ENCODE measurements at regions not wholly inside any gene's neighbourhood (a gene's known extent, or its start where the extent isn't known, plus 50 kb on each side); places are given as distances from the start of the nearest gene placed in this dataset.

DNA sequence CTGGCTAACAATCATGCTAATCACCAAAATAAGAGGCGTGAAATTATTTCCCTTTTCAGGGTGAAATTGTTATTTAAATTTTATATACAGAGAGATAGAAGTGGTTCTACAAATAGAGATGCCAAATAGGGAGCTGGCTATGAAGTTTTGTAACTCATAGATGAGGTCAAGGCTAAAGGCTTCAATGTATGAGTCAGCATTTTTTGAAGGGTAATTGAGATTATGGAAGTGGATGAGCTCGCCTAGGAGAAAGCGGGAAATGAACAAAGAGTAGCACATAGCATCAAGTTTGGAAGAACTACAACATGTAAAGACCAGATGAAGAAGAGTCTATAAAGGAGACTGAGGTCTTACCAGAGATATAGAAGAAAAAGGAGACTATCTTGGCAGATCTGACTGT is 838.1 kb downstream of the DNAJB9 start:
- TF ChIP-seq, protein P1, sequence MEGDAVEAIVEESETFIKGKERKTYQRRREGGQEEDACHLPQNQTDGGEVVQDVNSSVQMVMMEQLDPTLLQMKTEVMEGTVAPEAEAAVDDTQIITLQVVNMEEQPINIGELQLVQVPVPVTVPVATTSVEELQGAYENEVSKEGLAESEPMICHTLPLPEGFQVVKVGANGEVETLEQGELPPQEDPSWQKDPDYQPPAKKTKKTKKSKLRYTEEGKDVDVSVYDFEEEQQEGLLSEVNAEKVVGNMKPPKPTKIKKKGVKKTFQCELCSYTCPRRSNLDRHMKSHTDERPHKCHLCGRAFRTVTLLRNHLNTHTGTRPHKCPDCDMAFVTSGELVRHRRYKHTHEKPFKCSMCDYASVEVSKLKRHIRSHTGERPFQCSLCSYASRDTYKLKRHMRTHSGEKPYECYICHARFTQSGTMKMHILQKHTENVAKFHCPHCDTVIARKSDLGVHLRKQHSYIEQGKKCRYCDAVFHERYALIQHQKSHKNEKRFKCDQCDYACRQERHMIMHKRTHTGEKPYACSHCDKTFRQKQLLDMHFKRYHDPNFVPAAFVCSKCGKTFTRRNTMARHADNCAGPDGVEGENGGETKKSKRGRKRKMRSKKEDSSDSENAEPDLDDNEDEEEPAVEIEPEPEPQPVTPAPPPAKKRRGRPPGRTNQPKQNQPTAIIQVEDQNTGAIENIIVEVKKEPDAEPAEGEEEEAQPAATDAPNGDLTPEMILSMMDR (IDR thresholded peaks at IDR 0.05) = no peak

DNA sequence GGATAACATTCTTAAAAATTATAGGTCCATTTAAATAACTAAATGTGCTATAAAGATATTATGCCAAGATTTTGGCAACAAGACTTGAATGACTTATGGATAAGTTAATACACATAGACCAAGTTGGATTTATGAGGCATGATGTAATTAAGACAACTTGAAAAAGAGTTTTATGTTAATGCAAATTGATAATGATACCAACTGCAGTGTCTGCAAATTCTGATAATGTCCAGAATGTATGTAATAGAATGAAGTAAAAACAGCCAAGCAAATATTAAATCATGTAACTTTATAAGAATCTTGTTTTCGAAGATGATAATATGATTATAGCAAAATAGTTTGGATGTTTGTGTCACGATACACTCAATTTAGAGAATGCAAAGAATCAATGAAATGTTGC is 868.3 kb downstream of the DNAJB9 start:
- H3K36me3 ChIP-seq (ENCODE audit: control insufficient read depth, insufficient read depth, low read length) = no peaks in the 10 kb centered on the region
- H3K9ac ChIP-seq = no peak overlapping the region
- H2AFZ ChIP-seq = no peak overlapping the region
- no peaks in the 10 kb centered on the region for H3K79me2 ChIP-seq
- TF ChIP-seq, protein P1 (IDR thresholded peaks at IDR 0.05) = no peak
- H3K4me2 ChIP-seq (ENCODE audit: low read length) = no peak overlapping the region
- H3K4me1 ChIP-seq = no peaks in the 10 kb centered on the region
- H3K27ac ChIP-seq = no peak overlapping the region
- no peaks in the 10 kb centered on the region for H3K9me3 ChIP-seq (ENCODE audit: control insufficient read depth, low read length)
- H3K4me3 ChIP-seq (ENCODE audit: low read depth, low read length) = no peak overlapping the region
- no peaks in the 10 kb centered on the region for H3K27me3 ChIP-seq (ENCODE audit: control insufficient read depth, insufficient read depth, low read length)

More for the DNA sequence above, 838.1 kb downstream of the DNAJB9 start:
- no peak overlapping the region for H3K9ac ChIP-seq
- no peaks in the 10 kb centered on the region for H3K4me1 ChIP-seq
- H3K27ac ChIP-seq = no peak overlapping the region
- no peaks in the 10 kb centered on the region for H3K27me3 ChIP-seq (ENCODE audit: control insufficient read depth, insufficient read depth, low read length)
- H3K4me2 ChIP-seq (ENCODE audit: low read length) = no peak overlapping the region
- no peaks in the 10 kb centered on the region for H3K9me3 ChIP-seq (ENCODE audit: control insufficient read depth, low read length)
- no peak overlapping the region for H3K4me3 ChIP-seq (ENCODE audit: low read depth, low read length)
- no peaks in the 10 kb centered on the region for H3K36me3 ChIP-seq (ENCODE audit: control insufficient read depth, insufficient read depth, low read length)
- no peak overlapping the region for H2AFZ ChIP-seq
- H3K79me2 ChIP-seq = no peaks in the 10 kb centered on the region

DNA sequence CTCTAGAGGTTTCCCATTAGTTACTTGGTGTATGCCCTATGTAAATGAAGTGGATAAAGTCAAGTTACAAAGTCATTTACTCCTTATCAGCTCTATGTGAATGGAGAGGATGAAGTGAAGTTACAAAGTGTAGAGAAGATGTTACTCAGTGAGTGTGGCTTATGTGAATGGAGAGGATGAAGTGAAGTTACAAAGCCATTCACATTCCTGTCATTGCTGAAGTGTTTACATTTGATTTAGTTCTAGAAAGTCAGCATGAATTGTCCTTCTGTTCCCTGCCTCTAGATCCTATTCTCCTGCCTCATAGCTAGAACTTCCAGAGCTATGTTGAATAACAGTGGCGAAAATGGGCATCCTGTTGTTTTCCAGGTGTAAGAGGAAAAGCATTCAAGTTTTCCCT is 880.1 kb downstream of the DNAJB9 start:
- no peak overlapping the region for H3K4me3 ChIP-seq (ENCODE audit: low read depth, low read length)
- H2AFZ ChIP-seq = no peak overlapping the region
- TF ChIP-seq, protein P1 (IDR thresholded peaks at IDR 0.05) = no peak
- H3K27me3 ChIP-seq (ENCODE audit: control insufficient read depth, insufficient read depth, low read length) = no peaks in the 10 kb centered on the region
- H3K4me2 ChIP-seq (ENCODE audit: low read length) = no peak overlapping the region
- peaks cover 4% of the 10 kb centered on the region for H3K36me3 ChIP-seq (ENCODE audit: control insufficient read depth, insufficient read depth, low read length)
- H3K79me2 ChIP-seq = no peaks in the 10 kb centered on the region
- H3K4me1 ChIP-seq = no peaks in the 10 kb centered on the region
- no peak overlapping the region for H3K27ac ChIP-seq
- no peak overlapping the region for H3K9ac ChIP-seq
- H3K9me3 ChIP-seq (ENCODE audit: control insufficient read depth, low read length) = no peaks in the 10 kb centered on the region

DNA sequence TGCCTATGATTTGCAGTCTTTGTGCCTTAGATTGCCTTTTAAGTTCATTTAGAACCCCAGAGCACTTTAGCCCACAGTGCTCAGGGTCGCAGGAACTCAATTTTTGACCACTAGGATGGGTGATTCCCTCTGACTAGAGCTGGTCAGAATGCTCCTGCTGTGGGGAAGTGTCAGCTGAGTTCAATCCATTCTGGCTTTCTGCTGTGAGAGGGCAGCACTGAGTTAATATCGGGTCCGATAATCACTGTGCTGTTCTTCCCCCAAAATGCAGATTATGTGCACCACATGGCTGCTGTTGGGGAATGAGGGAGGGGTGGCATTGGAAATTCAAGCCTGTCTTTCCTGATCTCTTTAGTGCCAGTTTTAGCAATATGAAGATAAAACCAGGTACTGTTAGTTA is 886.4 kb downstream of the DNAJB9 start:
- no peak overlapping the region for H3K9ac ChIP-seq
- H3K27ac ChIP-seq = no peak overlapping the region
- no peaks in the 10 kb centered on the region for H3K9me3 ChIP-seq (ENCODE audit: control insufficient read depth, low read length)
- H3K4me2 ChIP-seq (ENCODE audit: low read length) = no peak overlapping the region
- no peaks in the 10 kb centered on the region for H3K27me3 ChIP-seq (ENCODE audit: control insufficient read depth, insufficient read depth, low read length)
- H2AFZ ChIP-seq = no peak overlapping the region
- TF ChIP-seq, protein P1 (IDR thresholded peaks at IDR 0.05) = no peak
- peaks cover 4% of the 10 kb centered on the region for H3K36me3 ChIP-seq (ENCODE audit: control insufficient read depth, insufficient read depth, low read length)
- H3K4me1 ChIP-seq = no peaks in the 10 kb centered on the region
- no peak overlapping the region for H3K4me3 ChIP-seq (ENCODE audit: low read depth, low read length)
- no peaks in the 10 kb centered on the region for H3K79me2 ChIP-seq

DNA sequence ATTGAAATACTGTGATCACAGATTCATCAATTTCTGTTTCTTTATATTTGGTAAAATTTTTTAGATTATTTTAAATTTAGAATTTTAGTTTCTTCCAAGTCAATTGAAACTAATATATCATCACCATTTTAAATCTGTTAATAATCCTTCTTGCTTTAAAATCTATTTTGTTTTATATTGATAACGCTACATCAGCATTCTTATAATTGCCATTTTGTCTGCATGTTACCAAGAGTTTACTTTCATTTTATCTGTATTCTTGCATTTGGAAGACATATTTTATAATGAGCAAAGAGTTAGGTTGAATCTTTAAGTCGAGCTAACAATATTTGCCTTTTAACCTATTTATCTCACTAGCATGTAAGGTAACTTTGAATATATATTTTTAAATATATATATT is 890.6 kb downstream of the DNAJB9 start:
- Histone ChIP-seq H3K4me1 (no peaks in the 10 kb centered on the region), H3K36me3 (ENCODE audit: control insufficient read depth, insufficient read depth, low read length) (no peaks in the 10 kb centered on the region), H3K4me3 (ENCODE audit: low read depth, low read length) (no peak overlapping the region), H3K9me3 (ENCODE audit: control insufficient read depth, low read length) (no peaks in the 10 kb centered on the region), H2AFZ (no peak overlapping the region), H3K4me2 (ENCODE audit: low read length) (no peak overlapping the region), H3K9ac (no peak overlapping the region), H3K79me2 (no peaks in the 10 kb centered on the region), H3K27me3 (ENCODE audit: control insufficient read depth, insufficient read depth, low read length) (no peaks in the 10 kb centered on the region), H3K27ac (no peak overlapping the region)
- TF ChIP-seq, protein P1 (IDR thresholded peaks at IDR 0.05) = no peak
